ENCODE measurements at regions not wholly inside any gene's neighbourhood (a gene's known extent, or its start where the extent isn't known, plus 50 kb on each side); places are given as distances from the start of the nearest gene placed in this dataset.

GRCh38 chr5:152305525-152305924 lies 99.6 kb downstream of the NMUR2 start:
- Histone ChIP-seq H3K4me1 (ENCODE audit: control insufficient read depth, extremely low read depth, insufficient read depth, low read length) (no peaks in the 10 kb centered on the region), H3K9me3 (replicated peaks; ENCODE audit: control insufficient read depth, insufficient read depth, low read length) (no peaks in the 10 kb centered on the region), H3K4me3 (replicated peaks in 1 of 3; ENCODE audit: insufficient read depth in 1 of 3, low read depth in 1 of 3, low read length in 3 of 3) (no peak overlapping the region), H3K27me3 (ENCODE audit: control insufficient read depth in 2 of 2, insufficient read depth in 2 of 2, low read length in 2 of 2) (no peaks in the 10 kb centered on the region), H3K36me3 (ENCODE audit: control insufficient read depth in 2 of 2, extremely low read depth in 1 of 2, insufficient read depth in 2 of 2, low read length in 2 of 2) (no peaks in the 10 kb centered on the region), H3K9me1 (replicated peaks; ENCODE audit: control insufficient read depth, extremely low read depth, insufficient read depth, low read length) (no peaks in the 10 kb centered on the region), H2AFZ (ENCODE audit: low read depth, low read length) (no peak overlapping the region), H3K4me2 (ENCODE audit: insufficient read depth, low read length) (no peak overlapping the region), H3K27ac (ENCODE audit: insufficient read depth, low read depth, low read length) (no peak overlapping the region), H3K9ac (replicated peaks; ENCODE audit: extremely low read depth, insufficient read depth, low read length) (no peak overlapping the region), H3K79me2 (ENCODE audit: control insufficient read depth, insufficient read depth, low read length) (no peaks in the 10 kb centered on the region), H4K20me1 (replicated peaks; ENCODE audit: control insufficient read depth, extremely low read depth, insufficient read depth, low read length) (no peaks in the 10 kb centered on the region)
- POLR2A ChIA-PET = no interaction called here
- intact Hi-C loops (cut with micrococcal nuclease) = no loop called here
- DNase-seq (ENCODE audit: low read depth, low spot score) (no peak), FAIRE-seq (no peak)
- TF ChIP-seq EZH2 (IDR thresholded peaks at IDR 0.05; ENCODE audit: borderline replicate concordance, low read depth, low read length, severe bottlenecking) (no peak), GATA2 (IDR thresholded peaks at IDR 0.05; ENCODE audit: insufficient read depth, insufficient read length, low read depth, low read length) (no peak), MAX (IDR thresholded peaks at IDR 0.05; ENCODE audit: insufficient read depth, insufficient read length) (no peak), JUN (IDR thresholded peaks at IDR 0.05; ENCODE audit: borderline replicate concordance, insufficient read depth, insufficient read length, low read depth) (no peak), POLR2AphosphoS5 (IDR thresholded peaks at IDR 0.05; ENCODE audit: insufficient read depth, low read depth, low read length) (no peak), MYC (IDR thresholded peaks at IDR 0.05; ENCODE audit: low read depth, low read length) (no peak), CTCF (IDR thresholded peaks at IDR 0.05; ENCODE audit: extremely low read depth in 1 of 2, insufficient read depth in 1 of 2, low read depth in 1 of 2, low read length in 2 of 2) (no peak)
- CTCF ChIA-PET = no interaction called here
- no TSS peak for BruUV-seq (replicated peaks)
- dilution Hi-C loops (cut with MboI; ENCODE audit: extremely low pct_ligation_motif_present, low sequenced_read_pairs) = no loop called here

All from endothelial cell of umbilical vein (primary cell).